HepG2 (cell line): ENCODE measurements at regions not wholly inside any gene's neighbourhood (a gene's known extent, or its start where the extent isn't known, plus 50 kb on each side); places are given as distances from the start of the nearest gene placed in this dataset.

Experiments
- DMTF1 ChIP-seq: sonication (generic); formaldehyde crosslinking; IDR thresholded peaks from 2 replicates; pipeline ENCODE4 v1.4.0; 2020; ENCODE audit warnings: mild to moderate bottlenecking, missing genetic modification reagents
- ELF4 ChIP-seq: sonication (generic); formaldehyde crosslinking; IDR thresholded peaks from 2 replicates; pipeline ENCODE4 v1.5.0; 2020; ENCODE audit warnings: missing genetic modification reagents, mild to moderate bottlenecking, moderate library complexity, borderline replicate concordance
- FOXA1 ChIP-seq, 2 experiments: fragments of 450-650 bp in 1 of 2; sonication (generic) in 1 of 2; formaldehyde crosslinking in 1 of 2; IDR thresholded peaks; 2 replicates each; pipeline versions ENCODE4 v1.4.0 to v1.6.1; 2016 to 2020; ENCODE audit warnings: missing genetic modification reagents in 1 of 2
- FOXJ3 ChIP-seq: sonication (generic); formaldehyde crosslinking; IDR thresholded peaks from 2 replicates; pipeline ENCODE4 v1.4.0; 2020; ENCODE audit warnings: missing genetic modification reagents, mild to moderate bottlenecking, borderline replicate concordance
- FOXP1 ChIP-seq, 2 experiments: fragments of 450-650 bp in 1 of 2; IDR thresholded peaks; 2 replicates each; pipeline ENCODE4 v1.6.1; 2017 to 2018; ENCODE audit warnings: antibody characterized with exemption in 1 of 2
- GATA4 ChIP-seq: sonication (generic); IDR thresholded peaks from 2 replicates; pipeline ENCODE4 v1.6.1; 2016; ENCODE audit warnings: antibody characterized with exemption, low read depth, borderline replicate concordance
- HNRNPLL ChIP-seq: fragments of 200-400 bp; formaldehyde crosslinking; IDR thresholded peaks from 2 replicates; pipeline ENCODE4 v1.6.1; 2017; ENCODE audit warnings: mild to moderate bottlenecking, low read depth, low read length; ENCODE audit not compliant: poor library complexity, severe bottlenecking
- KDM6A ChIP-seq: IDR thresholded peaks from 2 replicates; pipeline ENCODE4 v1.6.1; 2016; ENCODE audit warnings: low read depth
- MAFK ChIP-seq, 2 experiments: IDR thresholded peaks in 1 of 2; conservative IDR thresholded peaks in 1 of 2; 2 replicates each; pipeline ENCODE4 v1.6.1; 2011; ENCODE audit warnings: improper control_type of control experiment in 2 of 2, low read length in 2 of 2
- RFX5 ChIP-seq: IDR thresholded peaks from 2 replicates; pipeline ENCODE4 v1.6.1; 2011; ENCODE audit warnings: low read depth, low read length, improper control_type of control experiment
- TBX2 ChIP-seq: sonication (generic); formaldehyde crosslinking; IDR thresholded peaks from 2 replicates; pipeline ENCODE4 v1.5.0; 2020; ENCODE audit warnings: missing genetic modification reagents, mild to moderate bottlenecking, borderline replicate concordance
- ZBTB33 ChIP-seq: sonication (generic); formaldehyde crosslinking; IDR thresholded peaks from 2 replicates; pipeline ENCODE4 v1.4.0; 2020; ENCODE audit warnings: missing genetic modification reagents
- ZNF207 ChIP-seq: fragments of 450-650 bp; IDR thresholded peaks from 2 replicates; pipeline ENCODE4 v1.6.1; 2016; ENCODE audit warnings: antibody characterized with exemption, borderline replicate concordance
- ZNF280D ChIP-seq: sonication (generic); formaldehyde crosslinking; IDR thresholded peaks from 2 replicates; pipeline ENCODE4 v1.5.1; 2020; ENCODE audit warnings: mild to moderate bottlenecking, missing genetic modification reagents
- ZNF572 ChIP-seq: sonication (generic); formaldehyde crosslinking; IDR thresholded peaks from 2 replicates; pipeline ENCODE4 v1.5.1; 2020; ENCODE audit warnings: mild to moderate bottlenecking, missing genetic modification reagents
- TF ChIP-seq, protein P1 (sequence below): IDR thresholded peaks from 2 replicates; pipeline ENCODE4 v1.6.1; 2018; ENCODE audit warnings: missing genetic modification reagents
- TF ChIP-seq, protein P2 (sequence below): sonication (generic); formaldehyde crosslinking; IDR thresholded peaks from 2 replicates; pipeline ENCODE4 v1.5.1; 2020; ENCODE audit warnings: missing genetic modification reagents, mild to moderate bottlenecking, borderline replicate concordance

DNA sequence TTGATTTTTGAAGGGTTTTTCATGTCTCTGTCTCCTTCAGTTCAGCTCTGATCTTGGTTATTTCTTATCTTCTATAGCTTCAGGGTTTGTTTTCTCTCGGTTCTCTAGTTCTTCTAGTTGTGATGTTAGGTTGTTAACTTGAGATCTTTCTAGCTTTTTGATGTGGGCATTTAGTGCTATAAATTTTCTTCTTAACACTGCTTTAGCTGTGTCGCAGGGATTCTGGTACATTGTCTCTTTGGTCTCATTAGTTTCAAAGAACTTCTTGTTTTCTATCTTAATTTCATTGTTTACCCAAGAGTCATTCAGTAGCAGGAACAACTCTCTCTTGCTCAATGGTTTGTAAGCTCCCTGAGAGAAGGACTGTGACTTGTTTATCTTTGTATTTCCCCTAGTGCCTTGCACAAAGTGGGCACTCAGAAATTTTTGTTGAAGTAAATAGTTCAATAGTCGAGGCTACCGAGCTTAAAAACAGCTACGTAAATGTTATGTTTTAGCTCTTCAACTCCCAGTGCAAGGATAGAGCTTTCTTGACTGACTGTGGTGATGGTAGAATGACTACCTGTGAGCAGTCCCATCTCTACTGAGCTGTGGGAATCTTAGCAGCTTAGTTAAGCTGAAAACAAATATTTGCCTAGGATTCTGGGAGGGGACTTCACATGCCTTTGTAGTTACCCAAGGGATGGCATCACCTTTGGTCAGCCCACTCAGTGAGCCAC lies 225.8 kb upstream of the ELL2 start (continued):
- TF ChIP-seq, protein P1, sequence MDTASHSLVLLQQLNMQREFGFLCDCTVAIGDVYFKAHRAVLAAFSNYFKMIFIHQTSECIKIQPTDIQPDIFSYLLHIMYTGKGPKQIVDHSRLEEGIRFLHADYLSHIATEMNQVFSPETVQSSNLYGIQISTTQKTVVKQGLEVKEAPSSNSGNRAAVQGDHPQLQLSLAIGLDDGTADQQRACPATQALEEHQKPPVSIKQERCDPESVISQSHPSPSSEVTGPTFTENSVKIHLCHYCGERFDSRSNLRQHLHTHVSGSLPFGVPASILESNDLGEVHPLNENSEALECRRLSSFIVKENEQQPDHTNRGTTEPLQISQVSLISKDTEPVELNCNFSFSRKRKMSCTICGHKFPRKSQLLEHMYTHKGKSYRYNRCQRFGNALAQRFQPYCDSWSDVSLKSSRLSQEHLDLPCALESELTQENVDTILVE (CRISPR knock-in tag) = peak; percentile 5; the same call in 1 of the 2 replicates
- TF ChIP-seq TBX2 (CRISPR knock-in tag) (peak; percentile 92), FOXJ3 (peak; percentile 98), HNRNPLL (no peak), FOXA1 (IDR thresholded peaks at IDR 0.05) (0 out of 2 replicates have a peak, but pooled peaks have one; percentile 36), FOXA1 (CRISPR knock-in tag; IDR thresholded peaks at IDR 0.05) (peak; percentile 87), KDM6A (CRISPR knock-in tag) (peak; percentile 59; the same call in 1 of the 2 replicates), ZNF207 (no peak), ELF4 (CRISPR knock-in tag) (no peak), ZBTB33 (CRISPR knock-in tag) (0 out of 2 replicates have a peak, but pooled peaks have one; percentile 31), GATA4 (peak; percentile 76; the same call in 1 of the 2 replicates), RFX5 (no peak), MAFK (conservative IDR thresholded peaks at IDR 0.05 in 1 of 2, IDR thresholded peaks at IDR 0.05 in 1 of 2; ENCODE audit: low read length in 2 of 2) (no peak), ZNF280D (CRISPR knock-in tag) (peak; percentile 72; the same call in 1 of the 2 replicates), FOXP1 (IDR thresholded peaks at IDR 0.05) (peak; percentile 49), FOXP1 (CRISPR knock-in tag; IDR thresholded peaks at IDR 0.05) (peak; percentile 95), DMTF1 (CRISPR knock-in tag) (no peak), ZNF572 (CRISPR knock-in tag) (no peak)
- TF ChIP-seq, protein P2, sequence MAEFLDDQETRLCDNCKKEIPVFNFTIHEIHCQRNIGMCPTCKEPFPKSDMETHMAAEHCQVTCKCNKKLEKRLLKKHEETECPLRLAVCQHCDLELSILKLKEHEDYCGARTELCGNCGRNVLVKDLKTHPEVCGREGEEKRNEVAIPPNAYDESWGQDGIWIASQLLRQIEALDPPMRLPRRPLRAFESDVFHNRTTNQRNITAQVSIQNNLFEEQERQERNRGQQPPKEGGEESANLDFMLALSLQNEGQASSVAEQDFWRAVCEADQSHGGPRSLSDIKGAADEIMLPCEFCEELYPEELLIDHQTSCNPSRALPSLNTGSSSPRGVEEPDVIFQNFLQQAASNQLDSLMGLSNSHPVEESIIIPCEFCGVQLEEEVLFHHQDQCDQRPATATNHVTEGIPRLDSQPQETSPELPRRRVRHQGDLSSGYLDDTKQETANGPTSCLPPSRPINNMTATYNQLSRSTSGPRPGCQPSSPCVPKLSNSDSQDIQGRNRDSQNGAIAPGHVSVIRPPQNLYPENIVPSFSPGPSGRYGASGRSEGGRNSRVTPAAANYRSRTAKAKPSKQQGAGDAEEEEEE (CRISPR knock-in tag) = no peak
